Colonic mucosa (tissue), 4 donors: ENCODE measurements at regions not wholly inside any gene's neighbourhood (a gene's known extent, or its start where the extent isn't known, plus 50 kb on each side); places are given as distances from the start of the nearest gene placed in this dataset.

Experiments used
- DNase-seq: peaks from one replicate; pipeline ENCODE4 v3.0.0-alpha.2; 2020
- H3K27ac ChIP-seq: fragments of 200-600 bp; one replicate; pipeline ENCODE4 v1.8.0; 2021
- H3K27me3 ChIP-seq: fragments of 200-600 bp; one replicate; pipeline ENCODE4 v1.8.0; 2021
- H3K36me3 ChIP-seq: fragments of 200-600 bp; one replicate; pipeline ENCODE4 v1.8.0; 2021
- H3K4me1 ChIP-seq: fragments of 200-600 bp; one replicate; pipeline ENCODE4 v1.8.0; 2021; ENCODE audit warnings: mild to moderate bottlenecking
- H3K4me3 ChIP-seq: fragments of 200-600 bp; one replicate; pipeline ENCODE4 v1.8.0; 2021
- H3K9ac ChIP-seq, 2 donors: one replicate each; pipeline ENCODE4 v1.7.0; 2013; ENCODE audit warnings: control low read depth in 2 of 2, low read depth in 2 of 2, low read length in 2 of 2
- H3K9me3 ChIP-seq: fragments of 200-600 bp; one replicate; pipeline ENCODE4 v1.8.0; 2021
- CTCF ChIP-seq: fragments of 200-600 bp; IDR thresholded peaks from one replicate; pipeline ENCODE4 v1.8.0; 2022; ENCODE audit warnings: antibody characterized with exemption, mild to moderate bottlenecking
- intact Hi-C: fragments of 100-400 bp; cut with DNase I; formaldehyde crosslinking; loops from one replicate; pipeline ENCODE4 v1.14.1; 2022
- donor health status: healthy.
- donor health status: DM: no; HTN: no; CAD: no.
- donor health status: DM: no; HTN: no; CAD: no.

GRCh38 chr3:59519094-59519493, 469.3 kb upstream of the CFAP20DC start:
- no peaks in the 10 kb centered on the region for H3K4me1 ChIP-seq
- no peaks in the 10 kb centered on the region for H3K9me3 ChIP-seq
- no peak for DNase-seq
- H3K4me3 ChIP-seq = no peak overlapping the region
- H3K9ac ChIP-seq = no peak overlapping the region
- no peaks in the 10 kb centered on the region for H3K27me3 ChIP-seq
- intact Hi-C loops = no loop called here
- H3K36me3 ChIP-seq = no peaks in the 10 kb centered on the region
- H3K27ac ChIP-seq = no peak overlapping the region
- TF ChIP-seq CTCF = no peak

- Histone ChIP-seq H3K4me3 (no peak overlapping the region), H3K27me3 (no peaks in the 10 kb centered on the region), H3K27ac (no peak overlapping the region), H3K9ac (no peak overlapping the region), H3K36me3 (no peaks in the 10 kb centered on the region), H3K4me1 (no peaks in the 10 kb centered on the region), H3K9me3 (no peaks in the 10 kb centered on the region)
- DNase-seq = no peak
- intact Hi-C loops = no loop called here
- no peak for TF ChIP-seq CTCF
Measured at GRCh38 chr3:59518283-59519055, 468.6 kb upstream of the CFAP20DC start.

- no peak overlapping the region for H3K27ac ChIP-seq
- no peaks in the 10 kb centered on the region for H3K9me3 ChIP-seq
- H3K9ac ChIP-seq = no peak overlapping the region
- intact Hi-C loops = no loop called here
- DNase-seq = no peak
- no peaks in the 10 kb centered on the region for H3K4me1 ChIP-seq
- no peaks in the 10 kb centered on the region for H3K27me3 ChIP-seq
- no peaks in the 10 kb centered on the region for H3K36me3 ChIP-seq
- no peak for TF ChIP-seq CTCF
- no peak overlapping the region for H3K4me3 ChIP-seq
Measured at GRCh38 chr3:59517388-59517787, 467.6 kb upstream of the CFAP20DC start.

GRCh38 chr3:59515966-59516365, 466.1 kb upstream of the CFAP20DC start:
- Histone ChIP-seq H3K9ac (no peak overlapping the region), H3K9me3 (no peaks in the 10 kb centered on the region), H3K27ac (no peak overlapping the region), H3K4me1 (no peaks in the 10 kb centered on the region), H3K36me3 (no peaks in the 10 kb centered on the region), H3K27me3 (no peaks in the 10 kb centered on the region), H3K4me3 (no peak overlapping the region)
- no peak for TF ChIP-seq CTCF
- no peak for DNase-seq
- intact Hi-C loops = no loop called here

GRCh38 chr3:59514865-59515482, 465.1 kb upstream of the CFAP20DC start:
- Histone ChIP-seq H3K36me3 (no peaks in the 10 kb centered on the region), H3K4me1 (no peaks in the 10 kb centered on the region), H3K27ac (no peak overlapping the region), H3K27me3 (no peaks in the 10 kb centered on the region), H3K9me3 (no peaks in the 10 kb centered on the region), H3K9ac (no peak overlapping the region), H3K4me3 (no peak overlapping the region)
- no peak for TF ChIP-seq CTCF
- no peak for DNase-seq
- intact Hi-C loops = no loop called here
